Caco-2 (cell line): ENCODE measurements at regions not wholly inside any gene's neighbourhood (a gene's known extent, or its start where the extent isn't known, plus 50 kb on each side); places are given as distances from the start of the nearest gene placed in this dataset.

Experiments used
- BruUV-seq: library from RNA; stranded (reverse); fragments of 400-500 nt; replicated peaks from 2 replicates; lab custom pipeline; 2021; lab: Mats Ljungman, UMichigan
- CTCF ChIA-PET: fragments of 300-600 bp; sonication (Branson Sonifier 250); formaldehyde crosslinking; loops from one replicate; lab custom pipeline; 2022; ENCODE audit warnings: antibody characterized with exemption; lab: Charles Lee
- POLR2A ChIA-PET: fragments of 300-600 bp; sonication (Branson Sonifier 250); formaldehyde crosslinking; loops from one replicate; lab custom pipeline; 2022; ENCODE audit warnings: antibody characterized with exemption; lab: Charles Lee
- DNase-seq, 2 experiments: peaks; one replicate each; pipeline versions ENCODE4 v3.0.0 to v3.0.0-alpha.2; 2020 to 2022
- H3K27me3 ChIP-seq: replicated peaks from 2 replicates; pipeline ENCODE4 v1.6.0; 2011; ENCODE audit warnings: low read length; ENCODE audit not compliant: control insufficient read depth, insufficient read depth
- H3K36me3 ChIP-seq: 2 replicates; pipeline ENCODE4 v1.5.1; 2011; ENCODE audit warnings: low read length; ENCODE audit not compliant: control insufficient read depth, insufficient read depth
- H3K4me1 ChIP-seq: fragments of 250-450 bp; sonication (Bioruptor Pico); 2 replicates; pipeline ENCODE4 v1.5.1; 2020; ENCODE audit warnings: mild to moderate bottlenecking
- H3K4me3 ChIP-seq: 2 replicates; pipeline ENCODE4 v1.5.1; 2011; ENCODE audit warnings: low read depth, mild to moderate bottlenecking, control low read depth, low read length
- H3K9me3 ChIP-seq: fragments of 250-450 bp; sonication (Bioruptor Pico); 2 replicates; pipeline ENCODE4 v1.5.1; 2020; ENCODE audit warnings: mild to moderate bottlenecking, moderate library complexity
- H3K27ac Mint-ChIP-seq: one replicate; pipeline ENCODE4 v1.8.0; 2022; ENCODE audit warnings: mixed read lengths; ENCODE audit not compliant: unreplicated experiment
- H3K27me3 Mint-ChIP-seq: one replicate; pipeline ENCODE4 v1.8.0; 2022; ENCODE audit warnings: mixed read lengths; ENCODE audit not compliant: insufficient read depth, unreplicated experiment
- H3K36me3 Mint-ChIP-seq: one replicate; pipeline ENCODE4 v1.8.0; 2022; ENCODE audit warnings: mild to moderate bottlenecking, mixed read lengths; ENCODE audit not compliant: insufficient read depth, unreplicated experiment
- H3K4me1 Mint-ChIP-seq: one replicate; pipeline ENCODE4 v1.8.0; 2022; ENCODE audit warnings: low read depth, mixed read lengths; ENCODE audit not compliant: unreplicated experiment
- H3K4me3 Mint-ChIP-seq: one replicate; pipeline ENCODE4 v1.8.0; 2022; ENCODE audit warnings: mild to moderate bottlenecking, moderate library complexity, mixed read lengths; ENCODE audit not compliant: unreplicated experiment
- H3K9me3 Mint-ChIP-seq: one replicate; pipeline ENCODE4 v1.8.0; 2022; ENCODE audit warnings: mixed read lengths; ENCODE audit not compliant: unreplicated experiment
- CTCF ChIP-seq, 2 experiments: fragments of 200-600 bp in 1 of 2; IDR thresholded peaks; 1 replicate in 1 of 2; 2 replicates in 1 of 2; pipeline versions ENCODE4 v1.5.1 to v1.8.0; 2011 to 2022; ENCODE audit warnings: antibody characterized with exemption in 1 of 2, control low read depth in 1 of 2, inconsistent platforms in 1 of 2, low read depth in 1 of 2, low read length in 1 of 2, mild to moderate bottlenecking in 1 of 2, moderate library complexity in 1 of 2; ENCODE audit not compliant: insufficient read depth in 1 of 2, severe bottlenecking in 1 of 2, unreplicated experiment in 1 of 2
- intact Hi-C: fragments of 100-400 bp; cut with micrococcal nuclease; formaldehyde crosslinking; loops from one replicate; pipeline ENCODE4 v1.10.0; 2022; ENCODE audit not compliant: unreplicated experiment

GRCh38 chr2:207474863-207475485 is 54.8 kb upstream of the CREB1 start:
- no peaks in the 10 kb centered on the region for H3K27me3 ChIP-seq
- DNase-seq = peak in 1 of 2 experiments; percentile 62
- H3K4me3 ChIP-seq = no peak overlapping the region
- peaks cover 42% of the 10 kb centered on the region for H3K4me1 ChIP-seq
- TF ChIP-seq CTCF (IDR thresholded peaks at IDR 0.05; ENCODE audit: insufficient read depth in 1 of 2, low read depth in 1 of 2, low read length in 1 of 2, severe bottlenecking in 1 of 2, unreplicated experiment in 1 of 2) = peak; percentile 69 to 75
- H3K27ac Mint-ChIP-seq = no peak overlapping the region
- CTCF ChIA-PET = interaction anchor here (0.6 kb wide), 1 partner anchor 25 kb away, joined by 3 read pairs; no protein-coding TSS in a partner anchor
- H3K4me3 Mint-ChIP-seq = peak overlapping the region; percentile 28
- H3K9me3 Mint-ChIP-seq = no peaks in the 10 kb centered on the region
- no TSS peak for BruUV-seq
- no peaks in the 10 kb centered on the region for H3K27me3 Mint-ChIP-seq
- no peaks in the 10 kb centered on the region for H3K9me3 ChIP-seq
- no peaks in the 10 kb centered on the region for H3K36me3 Mint-ChIP-seq
- H3K36me3 ChIP-seq = no peaks in the 10 kb centered on the region
- POLR2A ChIA-PET = no interaction called here
- intact Hi-C loops = loop anchor here (1.0 to 5.0 kb wide), 6 partner anchors 130 to 675 kb away; partner anchors contain the start of gene KLF7
- H3K4me1 Mint-ChIP-seq = peaks cover 30% of the 10 kb centered on the region

- DNase-seq = no peak
- no peak for TF ChIP-seq CTCF (IDR thresholded peaks at IDR 0.05; ENCODE audit: insufficient read depth in 1 of 2, low read depth in 1 of 2, low read length in 1 of 2, severe bottlenecking in 1 of 2, unreplicated experiment in 1 of 2)
- Histone ChIP-seq H3K9me3 (no peaks in the 10 kb centered on the region), H3K4me1 (peaks cover 48% of the 10 kb centered on the region), H3K27me3 (no peaks in the 10 kb centered on the region), H3K4me3 (no peak overlapping the region), H3K36me3 (no peaks in the 10 kb centered on the region)
- intact Hi-C loops = loop anchor here (1.0 to 5.0 kb wide), 5 partner anchors 130 to 675 kb away; partner anchors contain the start of gene KLF7
- no TSS peak for BruUV-seq
- H3K36me3 Mint-ChIP-seq = no peaks in the 10 kb centered on the region
- no peak overlapping the region for H3K27ac Mint-ChIP-seq
- H3K9me3 Mint-ChIP-seq = no peaks in the 10 kb centered on the region
- no peak overlapping the region for H3K4me3 Mint-ChIP-seq
- H3K4me1 Mint-ChIP-seq = peaks cover 33% of the 10 kb centered on the region
- CTCF ChIA-PET = no interaction called here
- POLR2A ChIA-PET = no interaction called here
- H3K27me3 Mint-ChIP-seq = no peaks in the 10 kb centered on the region
Measured at GRCh38 chr2:207475546-207475945, 54.2 kb upstream of the CREB1 start.

GRCh38 chr2:207477896-207478295 is 51.9 kb upstream of the CREB1 start:
- no peaks in the 10 kb centered on the region for H3K27me3 Mint-ChIP-seq
- Histone ChIP-seq H3K4me3 (no peak overlapping the region), H3K36me3 (no peaks in the 10 kb centered on the region), H3K27me3 (no peaks in the 10 kb centered on the region), H3K9me3 (no peaks in the 10 kb centered on the region), H3K4me1 (peaks cover 49% of the 10 kb centered on the region)
- no peaks in the 10 kb centered on the region for H3K9me3 Mint-ChIP-seq
- no peaks in the 10 kb centered on the region for H3K36me3 Mint-ChIP-seq
- no peak overlapping the region for H3K27ac Mint-ChIP-seq
- peak; percentile 76 for DNase-seq
- intact Hi-C loops = loop anchor here (1.0 to 5.0 kb wide), 3 partner anchors 51 to 311 kb away; partner anchors contain the start of genes CREB1 and KLF7
- H3K4me1 Mint-ChIP-seq = peaks cover 36% of the 10 kb centered on the region
- TF ChIP-seq CTCF (IDR thresholded peaks at IDR 0.05; ENCODE audit: insufficient read depth in 1 of 2, low read depth in 1 of 2, low read length in 1 of 2, severe bottlenecking in 1 of 2, unreplicated experiment in 1 of 2) = no peak
- no TSS peak for BruUV-seq
- H3K4me3 Mint-ChIP-seq = no peak overlapping the region
- POLR2A ChIA-PET = no interaction called here
- CTCF ChIA-PET = no interaction called here
